Breast epithelium (tissue), 3 donors: ENCODE measurements at regions not wholly inside any gene's neighbourhood (a gene's known extent, or its start where the extent isn't known, plus 50 kb on each side); places are given as distances from the start of the nearest gene placed in this dataset.

Experiments
- CTCF ChIP-seq, 3 donors: fragments of 450-650 bp; IDR thresholded peaks; one replicate each; pipeline ENCODE4 v1.5.1; 2016 to 2017; ENCODE audit warnings: antibody characterized with exemption in 3 of 3, mild to moderate bottlenecking in 3 of 3, moderate library complexity in 3 of 3
- POLR2A ChIP-seq: fragments of 450-650 bp; IDR thresholded peaks from one replicate; pipeline ENCODE4 v1.6.1; 2016; ENCODE audit warnings: antibody characterized with exemption, mild to moderate bottlenecking, moderate library complexity

GRCh38 chr2:71864085-71864484, 283.6 kb downstream of the CYP26B1 start:
- TF ChIP-seq CTCF (IDR thresholded peaks at IDR 0.05): no peak
- no peak for TF ChIP-seq POLR2A
